AG04450 (cell line): ENCODE measurements at regions not wholly inside any gene's neighbourhood (a gene's known extent, or its start where the extent isn't known, plus 50 kb on each side); places are given as distances from the start of the nearest gene placed in this dataset.
"Not testable (repeated sequence)": the region's sequence is repeated elsewhere in the genome, so short reads cannot be mapped to it uniquely, and the experiment has no call there.

Experiments used
- CTCF ChIA-PET: fragments of 300-600, 350-600 bp; formaldehyde crosslinking; extraction: SDS; loops from one replicate; lab custom pipeline; 2022; ENCODE audit warnings: antibody characterized with exemption, inconsistent platforms; lab: Charles Lee
- POLR2A ChIA-PET: fragments of 350-600 bp; formaldehyde crosslinking; extraction: SDS; loops from one replicate; lab custom pipeline; 2021; ENCODE audit warnings: antibody characterized with exemption, inconsistent platforms; lab: Yijun Ruan, JAX
- DNase-seq: peaks from one replicate; pipeline ENCODE4 v3.0.0-alpha.2; 2011; ENCODE audit warnings: low read depth, low spot score
- H3K27ac ChIP-seq: one replicate; pipeline ENCODE4 v1.5.1; 2012; ENCODE audit warnings: low read depth, low read length, control low read depth
- H3K27me3 ChIP-seq: one replicate; pipeline ENCODE4 v1.6.0; 2012; ENCODE audit warnings: low read length; ENCODE audit not compliant: control insufficient read depth, insufficient read depth
- H3K4me3 ChIP-seq: 2 replicates; pipeline ENCODE4 v1.5.1; 2011; ENCODE audit warnings: mild to moderate bottlenecking, low read depth, low read length, control low read depth
- H3K9me3 ChIP-seq: 2 replicates; pipeline ENCODE4 v1.5.1; 2012; ENCODE audit warnings: low read length; ENCODE audit not compliant: control insufficient read depth, insufficient read depth
- CTCF ChIP-seq: IDR thresholded peaks from 2 replicates; pipeline ENCODE4 v1.5.1; 2011; ENCODE audit warnings: low read depth, low read length, control low read depth, inconsistent platforms

GRCh38 chr7:85343484-85343883 lies 156.6 kb upstream of the SEMA3D start:
- POLR2A ChIA-PET = no interaction called here
- Histone ChIP-seq H3K9me3 (no peaks in the 10 kb centered on the region), H3K27ac (no peak overlapping the region), H3K4me3 (no peak overlapping the region), H3K27me3 (no peaks in the 10 kb centered on the region)
- TF ChIP-seq CTCF = no peak
- CTCF ChIA-PET = no interaction called here
- no peak for DNase-seq

GRCh38 chr7:85342781-85343180 lies 155.9 kb upstream of the SEMA3D start:
- H3K27me3 ChIP-seq = no peaks in the 10 kb centered on the region
- no peak overlapping the region for H3K27ac ChIP-seq
- no peak for TF ChIP-seq CTCF
- no peak overlapping the region for H3K4me3 ChIP-seq
- no peaks in the 10 kb centered on the region for H3K9me3 ChIP-seq
- DNase-seq = no peak
- ChIA-PET CTCF (no interaction called here), POLR2A (no interaction called here)

- TF ChIP-seq CTCF = no peak
- no peak overlapping the region for H3K27ac ChIP-seq
- no peaks in the 10 kb centered on the region for H3K9me3 ChIP-seq
- ChIA-PET CTCF (no interaction called here), POLR2A (no interaction called here)
- H3K27me3 ChIP-seq = no peaks in the 10 kb centered on the region
- DNase-seq = no peak
- no peak overlapping the region for H3K4me3 ChIP-seq
These were observed 155.1 kb upstream of the SEMA3D start for GRCh38 chr7:85341973-85342372.

GRCh38 chr7:85341121-85341520 lies 154.3 kb upstream of the SEMA3D start:
- Histone ChIP-seq H3K27me3 (no peaks in the 10 kb centered on the region), H3K9me3 (no peaks in the 10 kb centered on the region), H3K4me3 (no peak overlapping the region), H3K27ac (no peak overlapping the region)
- ChIA-PET POLR2A (no interaction called here), CTCF (no interaction called here)
- DNase-seq = no peak
- no peak for TF ChIP-seq CTCF

GRCh38 chr7:85336086-85336485 lies 149.2 kb upstream of the SEMA3D start:
- Histone ChIP-seq H3K27me3 (no peaks in the 10 kb centered on the region), H3K9me3 (no peaks in the 10 kb centered on the region), H3K4me3 (no peak overlapping the region), H3K27ac (no peak overlapping the region)
- CTCF ChIA-PET = no interaction called here
- no peak for DNase-seq
- no peak for TF ChIP-seq CTCF
- POLR2A ChIA-PET = no interaction called here

GRCh38 chr7:85335113-85335512 lies 148.3 kb upstream of the SEMA3D start:
- DNase-seq, CTCF ChIA-PET, H3K4me3 ChIP-seq, POLR2A ChIA-PET, H3K27me3 ChIP-seq, H3K27ac ChIP-seq, H3K9me3 ChIP-seq: not testable (repeated sequence)
